ENCODE measurements at regions not wholly inside any gene's neighbourhood (a gene's known extent, or its start where the extent isn't known, plus 50 kb on each side); places are given as distances from the start of the nearest gene placed in this dataset.

GRCh38 chr1:38440402-38440801 is 393.8 kb upstream of the POU3F1 start:
- ChIA-PET POLR2A (no interaction called here), CTCF (no interaction called here)
- Histone ChIP-seq H3K79me2 (ENCODE audit: control insufficient read depth, insufficient read depth, low read length) (no peaks in the 10 kb centered on the region), H3K4me1 (ENCODE audit: control insufficient read depth, extremely low read depth, insufficient read depth, low read length) (no peaks in the 10 kb centered on the region), H3K4me2 (ENCODE audit: insufficient read depth, low read length) (no peak overlapping the region), H3K9me1 (replicated peaks; ENCODE audit: control insufficient read depth, extremely low read depth, insufficient read depth, low read length) (no peaks in the 10 kb centered on the region), H4K20me1 (replicated peaks; ENCODE audit: control insufficient read depth, extremely low read depth, insufficient read depth, low read length) (no peaks in the 10 kb centered on the region), H3K9ac (replicated peaks; ENCODE audit: extremely low read depth, insufficient read depth, low read length) (no peak overlapping the region), H3K27ac (ENCODE audit: insufficient read depth, low read depth, low read length) (no peak overlapping the region), H3K4me3 (replicated peaks in 1 of 3; ENCODE audit: insufficient read depth in 1 of 3, low read depth in 1 of 3, low read length in 3 of 3) (no peak overlapping the region), H3K36me3 (ENCODE audit: control insufficient read depth in 2 of 2, extremely low read depth in 1 of 2, insufficient read depth in 2 of 2, low read length in 2 of 2) (no peaks in the 10 kb centered on the region), H2AFZ (ENCODE audit: low read depth, low read length) (no peak overlapping the region), H3K9me3 (replicated peaks; ENCODE audit: control insufficient read depth, insufficient read depth, low read length) (no peaks in the 10 kb centered on the region), H3K27me3 (ENCODE audit: control insufficient read depth in 2 of 2, insufficient read depth in 2 of 2, low read length in 2 of 2) (no peaks in the 10 kb centered on the region)
- TF ChIP-seq EZH2 (IDR thresholded peaks at IDR 0.05; ENCODE audit: borderline replicate concordance, low read depth, low read length, severe bottlenecking), result no peak
- no peak for TF ChIP-seq MAX (IDR thresholded peaks at IDR 0.05; ENCODE audit: insufficient read depth, insufficient read length)
- TF ChIP-seq GATA2 (IDR thresholded peaks at IDR 0.05; ENCODE audit: insufficient read depth, insufficient read length, low read depth, low read length), result no peak
- no peak for TF ChIP-seq CTCF (IDR thresholded peaks at IDR 0.05; ENCODE audit: extremely low read depth in 1 of 2, insufficient read depth in 1 of 2, low read depth in 1 of 2, low read length in 2 of 2)
- TF ChIP-seq JUN (IDR thresholded peaks at IDR 0.05; ENCODE audit: borderline replicate concordance, insufficient read depth, insufficient read length, low read depth), result no peak
- no peak for TF ChIP-seq MYC (IDR thresholded peaks at IDR 0.05; ENCODE audit: low read depth, low read length)
- no peak for TF ChIP-seq POLR2AphosphoS5 (IDR thresholded peaks at IDR 0.05; ENCODE audit: insufficient read depth, low read depth, low read length)
- no peak for TF ChIP-seq FOS (IDR thresholded peaks at IDR 0.05; ENCODE audit: borderline replicate concordance, insufficient read depth, low read length)
- no peak for TF ChIP-seq POLR2A (IDR thresholded peaks at IDR 0.05; ENCODE audit: low read depth, low read length)
- DNase-seq (ENCODE audit: low read depth, low spot score) (no peak), FAIRE-seq (no peak)
- no TSS peak for BruUV-seq (replicated peaks)
- dilution Hi-C loops (cut with MboI; ENCODE audit: extremely low pct_ligation_motif_present, low sequenced_read_pairs), result no loop called here
- intact Hi-C loops (cut with micrococcal nuclease), result no loop called here
